ENCODE measurements at regions not wholly inside any gene's neighbourhood (a gene's known extent, or its start where the extent isn't known, plus 50 kb on each side); places are given as distances from the start of the nearest gene placed in this dataset.
"Not testable (repeated sequence)": the region's sequence is repeated elsewhere in the genome, so short reads cannot be mapped to it uniquely, and the experiment has no call there.

- no peak for DNase-seq (ENCODE audit: low spot score)
Observed at GRCh38 chr2:242029422-242030225, 160.1 kb downstream of the RTP5 start.

- DNase-seq (ENCODE audit: low spot score) = no peak
Observed at GRCh38 chr2:242030226-242030575, 160.7 kb downstream of the RTP5 start.

- no peak for DNase-seq (ENCODE audit: low spot score)
Observed at GRCh38 chr2:242030858-242031257, 161.3 kb downstream of the RTP5 start.

GRCh38 chr2:242031481-242032019, 162.0 kb downstream of the RTP5 start:
- DNase-seq (ENCODE audit: low spot score) = no peak

DNA sequence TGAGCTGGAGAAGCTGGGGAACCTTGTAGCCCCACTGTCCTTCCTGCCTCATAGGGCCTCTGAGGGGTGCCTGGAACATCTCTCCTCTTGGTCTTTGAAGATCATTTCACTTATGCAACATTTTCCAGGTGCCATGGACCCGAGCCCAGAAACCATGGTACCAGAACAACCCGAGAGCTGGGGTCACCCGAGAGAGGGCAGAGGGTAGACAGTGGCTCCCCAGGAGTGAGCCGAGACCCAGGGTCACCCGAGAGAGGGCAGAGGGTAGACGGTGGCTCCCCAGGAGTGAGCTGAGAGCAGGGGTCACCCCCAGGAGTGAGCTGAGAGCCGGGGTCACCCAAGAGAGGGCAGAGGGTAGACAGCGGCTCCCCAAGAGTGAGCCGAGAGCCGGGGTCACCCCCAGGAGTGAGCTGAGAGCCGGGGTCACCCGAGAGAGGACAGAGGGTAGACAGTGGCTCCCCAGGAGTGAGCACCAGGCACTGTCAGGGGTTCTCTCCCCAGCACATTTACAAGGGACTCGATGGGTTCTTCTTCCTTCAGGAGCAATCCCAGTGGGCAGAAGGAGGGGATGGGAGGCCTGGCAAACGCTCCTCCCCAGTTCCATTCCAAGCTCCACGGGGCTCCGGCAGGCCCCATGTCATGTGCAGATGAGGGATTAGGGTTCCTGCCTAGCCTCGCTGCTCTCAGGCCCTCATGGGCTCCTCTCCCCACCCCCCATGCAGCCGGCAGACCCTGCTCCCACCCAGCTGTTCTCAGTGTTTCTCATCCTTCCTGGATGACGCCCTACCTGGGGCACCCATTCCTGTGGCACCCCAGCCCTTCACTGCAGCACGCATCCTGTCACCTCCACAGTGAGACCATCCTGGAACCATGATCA, 163.5 kb downstream of the RTP5 start:
- no peak for DNase-seq (ENCODE audit: low spot score)

DNA sequence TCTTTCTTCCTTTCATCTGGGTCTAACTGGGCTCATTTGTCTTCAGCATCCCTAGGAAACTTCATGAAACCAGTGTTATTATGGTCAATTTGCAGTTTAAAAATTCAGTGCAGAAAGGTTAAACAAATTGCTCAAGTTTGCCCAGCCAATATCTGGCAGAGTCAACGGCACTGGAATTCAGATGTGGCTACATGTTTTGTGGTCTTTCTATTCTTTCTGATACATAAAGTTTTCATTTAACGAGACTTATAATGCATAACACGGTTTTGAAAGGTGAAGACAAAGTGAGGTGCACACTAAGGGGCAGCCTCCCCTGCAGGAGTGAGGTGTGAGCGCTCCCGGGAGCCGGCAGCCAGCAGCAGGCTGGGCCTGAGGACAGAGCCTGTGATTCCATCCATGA, 164.6 kb downstream of the RTP5 start:
- no peak for DNase-seq (ENCODE audit: low spot score)

GRCh38 chr2:242034996-242035814, 165.7 kb downstream of the RTP5 start:
- no peak for DNase-seq (ENCODE audit: low spot score)

- no peak for DNase-seq (ENCODE audit: low spot score)
Observed at GRCh38 chr2:242035858-242036652, 166.5 kb downstream of the RTP5 start.

- DNase-seq (ENCODE audit: low spot score) = no peak
Observed at GRCh38 chr2:242036653-242036950, 167.1 kb downstream of the RTP5 start.

DNA sequence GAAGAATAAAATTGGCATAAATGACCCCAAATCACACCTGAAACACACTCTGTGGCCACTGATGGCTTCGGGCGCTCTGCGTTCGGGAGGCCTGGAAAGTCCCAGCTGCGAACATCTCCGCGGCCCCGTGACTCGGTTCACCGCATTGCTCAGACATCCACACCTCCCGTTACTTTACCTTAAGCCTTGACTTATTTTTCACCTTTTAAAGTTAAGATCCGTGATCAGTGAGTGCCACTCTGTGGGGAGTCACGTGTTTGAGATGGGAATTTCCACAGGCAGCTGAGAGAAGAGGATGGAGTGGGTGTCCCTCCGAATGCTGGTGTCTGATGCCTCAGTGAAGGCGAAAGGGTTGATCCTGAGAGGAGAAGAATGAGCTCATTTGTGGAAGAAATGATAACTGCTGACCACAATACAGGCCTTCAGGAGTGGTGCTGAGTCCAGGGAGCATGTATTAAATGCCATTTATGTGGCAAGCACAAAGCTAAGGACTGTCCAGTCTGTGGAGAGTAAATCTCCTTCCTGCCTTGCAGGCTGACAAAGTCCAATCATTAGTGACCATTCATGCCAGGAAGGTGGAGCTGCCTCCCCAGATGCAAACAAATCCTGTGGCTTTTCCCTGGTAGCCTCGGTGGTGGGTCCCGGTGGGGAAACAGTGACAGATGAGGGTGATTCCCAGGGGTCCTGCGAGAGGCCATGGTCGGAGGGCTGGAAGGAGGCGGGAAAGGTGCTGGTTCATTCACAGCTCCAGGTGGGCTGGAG, 168.8 kb downstream of the RTP5 start:
- no peak for DNase-seq (ENCODE audit: low spot score)

DNA sequence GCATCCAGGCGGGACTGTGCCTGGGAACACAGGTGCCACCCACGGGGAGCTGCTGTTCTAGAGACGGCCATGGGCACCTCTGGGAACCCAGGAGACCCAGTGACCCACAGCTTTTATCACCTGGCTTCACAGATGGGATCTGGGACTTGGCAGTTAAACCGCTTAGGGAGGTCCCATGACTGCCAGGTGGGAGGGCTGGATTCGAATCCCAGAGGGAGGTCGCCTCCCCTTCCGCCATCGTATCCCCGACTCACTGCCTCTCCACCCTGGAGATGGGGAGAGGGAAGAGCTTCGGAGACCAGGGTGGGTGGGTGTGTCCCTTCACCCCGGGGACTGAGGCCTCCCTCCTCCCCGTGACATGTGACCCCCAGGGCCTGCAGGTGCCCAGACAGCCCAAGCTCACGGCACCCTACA, 169.4 kb downstream of the RTP5 start:
- no peak for DNase-seq (ENCODE audit: low spot score)

- DNase-seq (ENCODE audit: low spot score) = no peak
Observed at GRCh38 chr2:242040303-242040655, 170.8 kb downstream of the RTP5 start.

DNA sequence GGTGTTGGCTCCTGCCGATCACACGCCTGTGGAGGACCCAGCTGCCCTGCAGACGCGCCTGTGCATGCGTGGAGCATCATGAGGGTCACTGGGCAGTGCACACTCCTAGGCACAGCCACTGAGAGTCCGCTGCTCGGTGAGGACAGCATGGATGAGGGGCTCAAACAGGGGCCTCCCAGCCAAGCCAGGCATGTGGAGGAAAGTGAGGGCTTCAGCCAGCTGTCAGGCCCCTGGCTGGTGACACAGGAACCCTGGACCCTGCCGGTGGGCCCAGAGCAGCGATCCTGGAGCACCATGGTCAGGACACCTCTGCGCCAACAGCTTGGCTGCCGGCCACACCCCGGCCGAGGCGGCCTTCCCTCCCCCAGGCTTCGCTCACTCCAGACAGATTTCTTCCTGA, 171.2 kb downstream of the RTP5 start:
- DNase-seq (ENCODE audit: low spot score) = no peak

- no peak for DNase-seq (ENCODE audit: low spot score)
Observed at GRCh38 chr2:242041816-242042215, 172.3 kb downstream of the RTP5 start.

DNA sequence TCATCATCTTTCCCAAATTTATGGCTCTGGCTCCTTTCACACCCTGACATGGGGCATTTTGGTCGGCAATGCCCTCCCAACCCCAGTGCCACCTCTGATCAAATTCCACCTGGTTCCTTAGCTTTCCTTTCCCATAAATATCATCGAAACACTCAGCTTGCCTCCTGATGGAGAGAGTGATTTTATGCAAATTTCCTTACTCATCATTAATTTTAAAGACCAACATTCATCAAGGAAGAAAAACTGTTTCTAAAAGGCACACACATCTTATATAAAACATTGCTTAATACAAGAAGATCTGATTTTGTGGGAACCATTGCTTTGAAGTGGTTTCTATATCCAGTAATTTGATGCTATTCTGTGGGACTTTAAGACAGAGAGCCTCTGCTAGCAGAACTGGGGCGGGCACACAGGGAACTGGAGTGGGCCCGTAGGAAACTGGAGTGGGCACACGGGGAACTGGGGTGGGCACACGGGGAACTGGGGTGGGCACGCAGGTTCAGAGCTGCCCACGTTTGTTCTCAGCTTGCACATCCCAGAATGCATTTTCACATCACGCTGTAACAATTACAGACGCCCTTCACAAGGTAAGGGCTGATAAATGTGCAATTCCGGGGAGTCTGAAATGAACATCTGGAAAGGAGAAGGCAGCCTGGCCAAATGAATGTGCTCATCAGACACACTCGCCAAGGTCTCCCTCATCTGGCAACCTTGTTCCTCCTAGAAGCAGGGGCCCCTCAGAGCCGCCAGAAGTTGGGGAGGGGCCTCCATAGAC, 174.2 kb downstream of the RTP5 start:
- DNase-seq (ENCODE audit: low spot score) = no peak

GRCh38 chr2:242044313-242044590, 174.7 kb downstream of the RTP5 start:
- DNase-seq (ENCODE audit: low spot score) = no peak

DNA sequence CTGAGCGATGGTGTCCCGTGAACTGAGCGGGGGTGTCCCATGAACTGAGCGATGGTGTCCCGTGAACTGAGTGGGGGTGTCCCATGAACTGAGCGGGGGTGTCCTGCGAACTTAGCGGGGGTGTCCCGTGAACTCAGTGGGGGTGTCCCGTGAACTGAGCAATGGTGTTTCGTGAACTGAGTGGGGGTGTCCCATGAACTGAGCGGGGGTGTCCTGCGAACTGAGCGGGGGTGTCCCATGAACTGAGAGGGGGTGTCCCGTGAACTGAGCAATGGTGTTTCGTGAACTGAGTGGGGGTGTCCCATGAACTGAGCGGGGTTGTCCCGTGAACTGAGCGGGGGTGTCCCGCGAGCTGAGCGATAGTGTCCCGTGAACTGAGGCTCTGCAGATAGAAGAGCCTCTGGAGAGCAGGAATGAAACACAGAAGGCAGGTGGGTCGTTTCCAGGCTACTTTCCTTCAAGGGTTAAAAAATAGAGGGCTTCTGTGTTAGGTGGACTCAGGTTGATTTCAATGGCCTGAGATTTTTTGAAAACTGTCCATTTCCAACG, 176.1 kb downstream of the RTP5 start:
- not testable (repeated sequence) for DNase-seq (ENCODE audit: low spot score)

GRCh38 chr2:242046206-242046826, 176.8 kb downstream of the RTP5 start:
- no peak for DNase-seq (ENCODE audit: low spot score)

DNA sequence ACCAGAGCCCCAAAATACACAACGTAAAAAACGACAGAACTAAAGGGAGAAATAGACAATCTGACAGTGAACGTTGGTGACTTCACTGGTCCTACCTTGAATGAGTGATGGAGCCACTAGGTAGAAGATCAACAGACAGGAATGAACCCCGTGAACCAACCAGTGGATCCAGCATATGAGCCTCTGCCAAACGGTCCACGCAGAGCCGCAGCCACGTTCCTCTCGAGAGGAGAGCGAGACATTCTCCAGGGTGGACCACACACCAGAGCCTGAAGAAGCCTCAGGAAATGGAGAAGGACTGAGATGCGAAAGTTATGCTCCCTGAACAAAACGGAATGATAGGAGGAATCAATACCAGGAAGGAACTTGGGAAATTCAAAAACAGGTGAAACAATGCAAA, 178.4 kb downstream of the RTP5 start:
- no peak for DNase-seq (ENCODE audit: low spot score)

GRCh38 chr2:242048479-242048878, 178.9 kb downstream of the RTP5 start:
- DNase-seq (ENCODE audit: low spot score) = no peak

Measured in kidney capillary endothelial cell (primary cell).